A549 (cell line): ENCODE measurements at regions not wholly inside any gene's neighbourhood (a gene's known extent, or its start where the extent isn't known, plus 50 kb on each side); places are given as distances from the start of the nearest gene placed in this dataset.

Experiments
- ATAC-seq, 2 experiments: fragments of 200-7000 bp in 1 of 2; fragments of >200 bp in 1 of 2; cut with Nextera tagmentation in 1 of 2; cut with Tn5 transposase in 1 of 2; 3 replicates each; pipeline versions ENCODE4 v1.8.0 to v1.9.1; 2018 to 2020; ENCODE audit warnings: mild to moderate bottlenecking in 1 of 2, moderate library complexity in 1 of 2
- CTCF ChIA-PET: fragments of 300-600 bp; sonication (Branson Sonifier 250); formaldehyde crosslinking; extraction: SDS; loops from one replicate; lab custom pipeline; 2021; ENCODE audit warnings: antibody characterized with exemption, inconsistent platforms; lab: Yijun Ruan, JAX
- POLR2A ChIA-PET: fragments of 350-600 bp; formaldehyde crosslinking; extraction: SDS; loops from one replicate; lab custom pipeline; 2021; ENCODE audit warnings: antibody characterized with exemption, inconsistent platforms; lab: Yijun Ruan, JAX
- DNase-seq, 2 experiments: peaks; one replicate each; pipeline versions ENCODE4 v3.0.0 to v3.0.0-alpha.2; 2011 to 2016; ENCODE audit warnings: low read depth in 1 of 2, low spot score in 1 of 2
- FAIRE-seq: peaks from 2 replicates; lab custom pipeline; 2011; peaks lifted over from hg19 to GRCh38; lab: Jason Lieb, UNC
- H3K27ac ChIP-seq, 2 experiments: fragments of >200 bp; sonication (Bioruptor Twin); formaldehyde crosslinking; 3 replicates each; pipeline ENCODE4 v1.5.1; 2016 to 2017
- H3K4me1 ChIP-seq: fragments of >200 bp; sonication (Bioruptor Twin); formaldehyde crosslinking; 3 replicates; pipeline ENCODE4 v1.6.1; 2016
- H3K4me2 ChIP-seq: fragments of >200 bp; sonication (Bioruptor Twin); formaldehyde crosslinking; 3 replicates; pipeline ENCODE4 v1.6.1; 2016
- H3K4me3 ChIP-seq: fragments of >200 bp; sonication (Bioruptor Twin); formaldehyde crosslinking; 3 replicates; pipeline ENCODE4 v1.5.1; 2016
- H3K9me3 ChIP-seq: fragments of >200 bp; sonication (Bioruptor Twin); formaldehyde crosslinking; 3 replicates; pipeline ENCODE4 v1.6.1; 2016
- BCL3 ChIP-seq: fragments of >200 bp; sonication (Bioruptor Twin); formaldehyde crosslinking; IDR thresholded peaks from 3 replicates; pipeline ENCODE4 v1.6.1; 2016
- BHLHE40 ChIP-seq: IDR thresholded peaks from 2 replicates; pipeline ENCODE4 v1.6.1; 2012; ENCODE audit warnings: low read depth, low read length, inconsistent platforms
- CBX2 ChIP-seq: fragments of 200-600 bp; sonication (generic); IDR thresholded peaks from 2 replicates; pipeline ENCODE4 v1.6.1; 2016; ENCODE audit warnings: low read depth, mild to moderate bottlenecking, borderline replicate concordance
- CEBPB ChIP-seq, 2 experiments: fragments of >200 bp in 1 of 2; sonication (Bioruptor Twin) in 1 of 2; formaldehyde crosslinking in 1 of 2; IDR thresholded peaks; 2 replicates each; pipeline ENCODE4 v1.6.1; 2012 to 2016
- EHMT2 ChIP-seq: fragments of 200-600 bp; sonication (generic); IDR thresholded peaks from 2 replicates; pipeline ENCODE4 v1.6.1; 2016; ENCODE audit warnings: antibody characterized with exemption, low read depth, mild to moderate bottlenecking, moderate library complexity
- ELK1 ChIP-seq: fragments of 150-350 bp; IDR thresholded peaks from 2 replicates; pipeline ENCODE4 v1.6.1; 2014; ENCODE audit warnings: low read depth, mild to moderate bottlenecking, low read length
- EP300 ChIP-seq, 2 experiments: fragments of >200 bp; sonication (Bioruptor Twin); formaldehyde crosslinking; IDR thresholded peaks; 2 replicates in 1 of 2; 3 replicates in 1 of 2; pipeline ENCODE4 v1.6.1; 2016 to 2017
- FOSL2 ChIP-seq, 2 experiments: fragments of 450-650 bp in 1 of 2; fragments of >200 bp in 1 of 2; sonication (Bioruptor Twin) in 1 of 2; formaldehyde crosslinking; IDR thresholded peaks; 2 replicates each; pipeline versions ENCODE4 v1.5.0 to v1.6.1; 2016 to 2020; ENCODE audit warnings: mild to moderate bottlenecking in 1 of 2, moderate library complexity in 1 of 2
- GATA3 ChIP-seq: IDR thresholded peaks from 2 replicates; pipeline ENCODE4 v1.6.1; 2012; ENCODE audit warnings: borderline replicate concordance
- JUN ChIP-seq, 2 experiments: fragments of >200 bp; sonication (Bioruptor Twin); formaldehyde crosslinking; IDR thresholded peaks; 2 replicates in 1 of 2; 3 replicates in 1 of 2; pipeline ENCODE4 v1.6.1; 2016 to 2017
- JUNB ChIP-seq: fragments of >200 bp; sonication (Bioruptor Twin); formaldehyde crosslinking; IDR thresholded peaks from 2 replicates; pipeline ENCODE4 v1.6.1; 2016
- MAZ ChIP-seq: fragments of 150-350 bp; IDR thresholded peaks from 2 replicates; pipeline ENCODE4 v1.6.1; 2014; ENCODE audit warnings: antibody characterized with exemption, low read depth, low read length, borderline replicate concordance
- PBX3 ChIP-seq: IDR thresholded peaks from 2 replicates; pipeline ENCODE4 v1.6.1; 2012
- RAD21 ChIP-seq, 2 experiments: fragments of >200 bp in 1 of 2; sonication (Bioruptor Twin) in 1 of 2; formaldehyde crosslinking in 1 of 2; IDR thresholded peaks in 1 of 2; conservative IDR thresholded peaks in 1 of 2; 2 replicates in 1 of 2; 3 replicates in 1 of 2; pipeline ENCODE4 v1.6.1; 2012 to 2018; ENCODE audit warnings: inconsistent platforms in 1 of 2
- RCOR1 ChIP-seq: fragments of 150-350 bp; IDR thresholded peaks from 2 replicates; pipeline ENCODE4 v1.6.1; 2014; ENCODE audit warnings: antibody characterized with exemption, low read length, low read depth
- REST ChIP-seq: fragments of 200-600 bp; sonication (generic); IDR thresholded peaks from 2 replicates; pipeline ENCODE4 v1.6.1; 2016; ENCODE audit warnings: antibody characterized with exemption, mild to moderate bottlenecking, moderate library complexity
- ZNF302 ChIP-seq: fragments of 250-450 bp; sonication (Bioruptor Pico); IDR thresholded peaks from 2 replicates; pipeline ENCODE4 v1.9.0; 2021; ENCODE audit warnings: inconsistent platforms, mild to moderate bottlenecking, moderate library complexity
- WGBS: methylation state at CpG from one replicate; pipeline ENCODE4 v1.1.6; 2017; ENCODE audit errors: missing lambda C conversion rate; 5-methylcytosine and 5-hydroxymethylcytosine counted together

GRCh38 chr14:80388980-80389711 lies 177.8 kb upstream of the DIO2 start:
- WGBS = 47% methylated on average over 2 of the region's 2 CpGs
- H3K9me3 ChIP-seq = no peaks in the 10 kb centered on the region
- CTCF ChIA-PET = interaction anchor here (0.7 kb wide), 1 partner anchor 176 kb away, joined by 3 read pairs; no protein-coding TSS in a partner anchor
- peaks cover 33% of the 10 kb centered on the region for H3K4me1 ChIP-seq
- DNase-seq (peak; percentile 11 to 55), ATAC-seq (peak; percentile 54 to 80; a peak in 3 of 6 replicates), FAIRE-seq (peak; percentile 91)
- peak overlapping the region; percentile 57 for H3K4me2 ChIP-seq
- no peak overlapping the region for H3K4me3 ChIP-seq
- H3K27ac ChIP-seq = peak overlapping the region; percentile 64 to 79
- peak; percentile 92; the same call in 1 of the 2 replicates for TF ChIP-seq GATA3
- TF ChIP-seq JUN (IDR thresholded peaks at IDR 0.05) = peak in 1 of 2 experiments; percentile 36; a peak in 1 of 5 replicates
- no peak for TF ChIP-seq REST
- TF ChIP-seq JUNB = peak; percentile 64
- TF ChIP-seq PBX3 = peak; percentile 21; the same call in 1 of the 2 replicates
- TF ChIP-seq RAD21 (conservative IDR thresholded peaks at IDR 0.05 in 1 of 2, IDR thresholded peaks at IDR 0.05 in 1 of 2) = 0 out of 5 replicates have a peak, but pooled peaks of 1 of the 2 experiments have one; percentile 2
- no peak for TF ChIP-seq CBX2
- no peak for TF ChIP-seq MAZ
- TF ChIP-seq EP300 (IDR thresholded peaks at IDR 0.05) = peak; percentile 29 to 60; a peak in 1 of 5 replicates
- no peak for TF ChIP-seq EHMT2
- 0 out of 2 replicates have a peak, but pooled peaks have one; percentile 15 for TF ChIP-seq FOSL2 (IDR thresholded peaks at IDR 0.05)
- TF ChIP-seq FOSL2 (CRISPR knock-in tag; IDR thresholded peaks at IDR 0.05) = peak; percentile 58; the same call in 1 of the 2 replicates
- peak in 1 of 2 experiments; percentile 72; a peak in 2 of 4 replicates for TF ChIP-seq CEBPB (IDR thresholded peaks at IDR 0.05)
- TF ChIP-seq ELK1 = no peak
- TF ChIP-seq RCOR1 = no peak
- POLR2A ChIA-PET = no interaction called here

GRCh38 chr14:80387563-80387981 lies 176.3 kb upstream of the DIO2 start:
- no peak for ATAC-seq
- no peak for DNase-seq
- no peak for TF ChIP-seq BCL3
- no peak for TF ChIP-seq BHLHE40
- TF ChIP-seq ZNF302 = no peak
- TF ChIP-seq CEBPB (IDR thresholded peaks at IDR 0.05) = no peak
- FAIRE-seq = no peak
- H3K4me1 ChIP-seq = peaks cover 33% of the 10 kb centered on the region
- no peaks in the 10 kb centered on the region for H3K9me3 ChIP-seq
- WGBS = 76% methylated on average over 7 of the region's 7 CpGs
- ChIA-PET POLR2A (no interaction called here), CTCF (interaction anchor here (0.7 to 0.9 kb wide), 2 partner anchors 21 to 332 kb away, joined by 3 read pairs; no protein-coding TSS in a partner anchor)
- no peak overlapping the region for H3K4me2 ChIP-seq
- H3K4me3 ChIP-seq = no peak overlapping the region
- peak overlapping the region in 1 of 2 experiments; percentile 79; a peak in 2 of 6 replicates for H3K27ac ChIP-seq
